Liver (tissue), 3 donors: ENCODE measurements at regions not wholly inside any gene's neighbourhood (a gene's known extent, or its start where the extent isn't known, plus 50 kb on each side); places are given as distances from the start of the nearest gene placed in this dataset.

Experiments
- CTCF ChIP-seq: fragments of 150-350 bp; IDR thresholded peaks from 2 replicates; pipeline ENCODE4 v1.5.1; 2017; ENCODE audit warnings: improper control_type of control experiment, low read depth, low read length; ENCODE audit not compliant: missing input control
- HNF4A ChIP-seq, 2 donors: conservative IDR thresholded peaks; 2 replicates each; pipeline ENCODE4 v1.6.1; 2016; ENCODE audit warnings: antibody characterized with exemption in 2 of 2, mild to moderate bottlenecking in 2 of 2
- HNF4G ChIP-seq: IDR thresholded peaks from 2 replicates; pipeline ENCODE4 v1.6.1; 2016; ENCODE audit warnings: antibody characterized with exemption
- MAX ChIP-seq: IDR thresholded peaks from 2 replicates; pipeline ENCODE4 v1.6.1; 2016; ENCODE audit warnings: antibody characterized with exemption
- RAD21 ChIP-seq, 2 donors: IDR thresholded peaks; 2 replicates each; pipeline ENCODE4 v1.6.1; 2016; ENCODE audit warnings: antibody characterized with exemption in 2 of 2, mild to moderate bottlenecking in 2 of 2
- RXRA ChIP-seq, 2 donors: IDR thresholded peaks; 2 replicates each; pipeline ENCODE4 v1.6.1; 2017 to 2018; ENCODE audit warnings: antibody characterized with exemption in 2 of 2, mild to moderate bottlenecking in 1 of 2
- YY1 ChIP-seq: IDR thresholded peaks from 2 replicates; pipeline ENCODE4 v1.6.1; 2016; ENCODE audit warnings: antibody characterized with exemption, mild to moderate bottlenecking
- donor health status: healthy.
- donor health status: healthy.

GRCh38 chr10:18988338-18988737 is 60.3 kb upstream of the MALRD1 start:
- TF ChIP-seq RXRA (IDR thresholded peaks at IDR 0.05): no peak
- no peak for TF ChIP-seq HNF4G
- no peak for TF ChIP-seq CTCF
- no peak for TF ChIP-seq RAD21 (IDR thresholded peaks at IDR 0.05)
- no peak for TF ChIP-seq MAX
- TF ChIP-seq HNF4A (conservative IDR thresholded peaks at IDR 0.05): no peak
- TF ChIP-seq YY1: no peak
